ENCODE measurements at regions not wholly inside any gene's neighbourhood (a gene's known extent, or its start where the extent isn't known, plus 50 kb on each side); places are given as distances from the start of the nearest gene placed in this dataset.

GRCh38 chr4:187006189-187006618 is 282.5 kb upstream of the FAT1 start:
- no peak overlapping the region for H3K4me3 ChIP-seq (ENCODE audit: low read depth, low read length)
- TF ChIP-seq CTCF (IDR thresholded peaks at IDR 0.05; ENCODE audit: control insufficient read depth, extremely low read depth, insufficient read depth): no peak
- no peak for DNase-seq (ENCODE audit: low read depth)

DNA sequence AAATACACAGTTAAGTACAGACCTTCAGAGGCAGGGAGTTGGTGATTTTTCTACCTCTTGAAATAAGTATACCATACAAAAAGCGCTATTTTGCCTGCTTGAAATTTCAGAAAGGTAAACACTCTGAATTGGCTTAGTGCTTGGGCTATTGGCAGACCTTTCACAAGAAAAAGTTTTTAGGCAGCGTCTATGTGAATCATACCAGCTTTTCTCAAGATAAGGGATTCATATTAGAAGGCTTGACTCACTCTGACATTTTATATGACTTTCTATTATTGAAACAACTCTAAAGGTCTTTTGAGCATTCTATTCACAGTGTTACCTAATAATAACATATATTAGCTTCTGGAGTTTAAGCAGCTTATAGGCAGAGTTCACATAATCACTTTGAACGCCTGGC is 286.4 kb upstream of the FAT1 start:
- no peak for TF ChIP-seq CTCF (IDR thresholded peaks at IDR 0.05; ENCODE audit: control insufficient read depth, extremely low read depth, insufficient read depth)
- H3K4me3 ChIP-seq (ENCODE audit: low read depth, low read length): no peak overlapping the region
- no peak for DNase-seq (ENCODE audit: low read depth)

DNA sequence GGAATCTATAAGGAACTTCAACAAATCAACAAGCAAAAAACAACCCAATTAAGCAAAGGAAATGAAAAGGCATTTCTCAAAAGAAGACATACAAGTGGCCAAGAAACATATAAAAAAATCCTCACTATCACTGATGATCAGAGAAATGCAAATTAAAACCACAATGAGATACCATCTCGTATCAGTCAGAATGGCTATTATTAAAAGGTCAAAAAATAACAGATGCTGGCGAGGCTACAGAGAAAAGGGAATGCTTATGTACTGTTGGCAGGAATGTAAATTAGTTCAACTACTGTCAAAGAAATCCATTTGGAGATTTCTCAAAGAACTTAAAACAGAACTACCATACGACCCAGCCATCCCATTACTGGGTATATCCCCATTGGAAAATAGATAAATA is 292.4 kb upstream of the FAT1 start:
- no peak for TF ChIP-seq CTCF (IDR thresholded peaks at IDR 0.05; ENCODE audit: control insufficient read depth, extremely low read depth, insufficient read depth)
- DNase-seq (ENCODE audit: low read depth): no peak
- H3K4me3 ChIP-seq (ENCODE audit: low read depth, low read length): no peak overlapping the region

DNA sequence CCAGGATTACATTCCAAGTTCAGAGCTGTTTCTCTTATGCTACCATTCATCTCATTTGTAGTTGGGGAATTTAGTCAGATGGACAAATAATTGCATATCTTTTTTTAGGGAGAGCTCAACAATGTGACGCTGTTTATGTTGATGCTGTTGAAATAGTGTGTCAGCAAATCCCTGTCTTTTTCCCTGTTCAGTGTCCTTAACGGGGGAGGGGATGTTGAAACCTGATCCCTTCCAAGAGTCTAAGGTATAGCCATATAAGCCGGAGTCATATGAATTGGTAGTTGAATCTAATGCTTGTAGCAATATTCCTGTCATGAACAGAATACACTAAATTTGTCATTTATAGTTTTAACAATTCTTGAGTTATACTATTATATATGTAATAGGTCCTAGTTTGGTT is 293.5 kb upstream of the FAT1 start:
- DNase-seq (ENCODE audit: low read depth): peak; percentile 1
- no peak overlapping the region for H3K4me3 ChIP-seq (ENCODE audit: low read depth, low read length)
- no peak for TF ChIP-seq CTCF (IDR thresholded peaks at IDR 0.05; ENCODE audit: control insufficient read depth, extremely low read depth, insufficient read depth)

DNA sequence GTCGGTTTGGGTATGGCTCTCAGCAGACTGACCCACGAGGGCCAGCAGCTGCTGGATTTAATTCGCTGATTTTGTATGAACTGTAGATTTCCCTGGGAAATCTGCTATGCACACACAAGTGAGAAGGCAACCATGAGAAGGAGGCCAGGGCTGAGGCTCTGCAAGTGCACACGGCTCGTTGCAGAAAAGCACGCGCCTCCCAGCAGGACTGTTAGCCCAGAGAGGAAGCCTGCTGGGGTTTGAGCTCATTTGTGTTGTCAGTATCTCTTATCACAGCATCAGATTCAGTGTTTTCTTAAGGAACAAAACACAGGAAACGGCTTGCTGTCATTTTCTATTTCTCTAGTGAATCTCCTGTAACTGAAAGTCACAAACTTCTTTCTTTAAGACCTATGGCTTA is 296.2 kb upstream of the FAT1 start:
- no peak for TF ChIP-seq CTCF (IDR thresholded peaks at IDR 0.05; ENCODE audit: control insufficient read depth, extremely low read depth, insufficient read depth)
- no peak overlapping the region for H3K4me3 ChIP-seq (ENCODE audit: low read depth, low read length)
- no peak for DNase-seq (ENCODE audit: low read depth)

GRCh38 chr4:187020676-187021075 is 297.0 kb upstream of the FAT1 start:
- no peak for TF ChIP-seq CTCF (IDR thresholded peaks at IDR 0.05; ENCODE audit: control insufficient read depth, extremely low read depth, insufficient read depth)
- DNase-seq (ENCODE audit: low read depth): no peak

GRCh38 chr4:187021436-187022205 is 298.0 kb upstream of the FAT1 start:
- TF ChIP-seq CTCF (IDR thresholded peaks at IDR 0.05; ENCODE audit: control insufficient read depth, extremely low read depth, insufficient read depth): no peak
- no peak for DNase-seq (ENCODE audit: low read depth)
- H3K4me3 ChIP-seq (ENCODE audit: low read depth, low read length): no peak overlapping the region

More at GRCh38 chr4:187020676-187021075, 297.0 kb upstream of the FAT1 start:
- no peak overlapping the region for H3K4me3 ChIP-seq (ENCODE audit: low read depth, low read length)
